ENCODE measurements at regions not wholly inside any gene's neighbourhood (a gene's known extent, or its start where the extent isn't known, plus 50 kb on each side); places are given as distances from the start of the nearest gene placed in this dataset.

DNA sequence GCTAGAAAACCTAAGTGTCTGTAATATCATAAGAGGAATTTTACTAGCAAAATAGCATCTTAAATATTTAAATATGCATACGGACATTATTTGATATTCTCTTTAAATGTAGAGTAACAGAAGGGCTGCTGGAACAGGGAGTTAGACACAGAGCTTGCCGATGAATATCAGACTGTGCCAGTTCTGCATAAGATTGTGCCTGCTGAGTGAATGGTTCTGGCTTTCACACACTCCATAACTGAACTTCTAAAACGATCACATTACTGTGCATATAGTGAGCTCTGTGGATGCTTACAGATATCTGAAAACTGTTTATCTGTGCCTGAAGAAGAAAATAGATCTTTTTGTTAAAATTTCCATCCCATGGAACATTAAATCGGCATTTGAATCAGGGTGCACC lies 867.4 kb upstream of the PCDH10 start:
- TF ChIP-seq, protein P1, sequence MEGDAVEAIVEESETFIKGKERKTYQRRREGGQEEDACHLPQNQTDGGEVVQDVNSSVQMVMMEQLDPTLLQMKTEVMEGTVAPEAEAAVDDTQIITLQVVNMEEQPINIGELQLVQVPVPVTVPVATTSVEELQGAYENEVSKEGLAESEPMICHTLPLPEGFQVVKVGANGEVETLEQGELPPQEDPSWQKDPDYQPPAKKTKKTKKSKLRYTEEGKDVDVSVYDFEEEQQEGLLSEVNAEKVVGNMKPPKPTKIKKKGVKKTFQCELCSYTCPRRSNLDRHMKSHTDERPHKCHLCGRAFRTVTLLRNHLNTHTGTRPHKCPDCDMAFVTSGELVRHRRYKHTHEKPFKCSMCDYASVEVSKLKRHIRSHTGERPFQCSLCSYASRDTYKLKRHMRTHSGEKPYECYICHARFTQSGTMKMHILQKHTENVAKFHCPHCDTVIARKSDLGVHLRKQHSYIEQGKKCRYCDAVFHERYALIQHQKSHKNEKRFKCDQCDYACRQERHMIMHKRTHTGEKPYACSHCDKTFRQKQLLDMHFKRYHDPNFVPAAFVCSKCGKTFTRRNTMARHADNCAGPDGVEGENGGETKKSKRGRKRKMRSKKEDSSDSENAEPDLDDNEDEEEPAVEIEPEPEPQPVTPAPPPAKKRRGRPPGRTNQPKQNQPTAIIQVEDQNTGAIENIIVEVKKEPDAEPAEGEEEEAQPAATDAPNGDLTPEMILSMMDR (IDR thresholded peaks at IDR 0.05; ENCODE audit: low read depth, low read length) = no peak
- no peak for TF ChIP-seq EZH2phosphoT487 (IDR thresholded peaks at IDR 0.05; ENCODE audit: low read depth)

Measured in OCI-LY3 (cell line).